ENCODE measurements at regions not wholly inside any gene's neighbourhood (a gene's known extent, or its start where the extent isn't known, plus 50 kb on each side); places are given as distances from the start of the nearest gene placed in this dataset.
"Not testable (repeated sequence)": the region's sequence is repeated elsewhere in the genome, so short reads cannot be mapped to it uniquely, and the experiment has no call there.

DNA sequence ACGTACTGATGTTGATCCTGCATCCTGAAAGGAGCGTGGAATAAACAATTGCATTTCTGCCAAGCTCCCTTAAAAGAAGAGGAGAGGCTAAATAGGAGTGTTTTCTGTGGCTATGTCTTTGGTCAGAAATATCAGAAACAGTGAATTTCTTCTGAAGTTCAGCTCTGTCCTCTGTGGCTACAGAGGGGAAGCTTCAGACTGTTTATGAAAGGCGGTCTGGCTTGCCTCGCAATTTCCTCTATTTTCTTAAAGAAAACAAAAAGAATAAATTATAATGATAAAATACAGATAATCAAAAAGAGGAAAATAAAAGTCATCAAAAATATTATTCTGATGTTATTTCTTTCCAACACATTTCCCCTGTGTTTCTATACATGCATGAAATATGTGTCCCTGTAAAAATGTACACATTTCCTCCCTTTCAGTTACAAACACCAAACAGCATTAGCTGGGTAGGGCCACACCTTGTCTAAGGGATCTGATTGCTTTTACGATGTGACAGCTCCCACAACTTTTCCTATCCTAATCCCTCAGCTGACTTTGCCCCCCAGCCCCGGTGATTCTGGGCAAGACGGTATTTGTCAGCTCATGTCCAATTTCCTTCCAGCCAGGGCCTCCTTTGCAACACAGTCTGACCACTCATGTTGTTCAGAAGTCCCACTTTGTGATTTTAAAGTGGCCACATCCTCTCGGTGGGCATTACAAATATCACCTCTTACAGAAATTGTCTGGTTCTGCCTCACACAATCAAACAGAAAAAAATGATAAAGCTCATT lies 439.0 kb downstream of the HS3ST3B1 start:
- no peak for DNase-seq
- no peak overlapping the region for H3K4me3 Mint-ChIP-seq
- ChIA-PET CTCF (no interaction called here), POLR2A (no interaction called here)
- H3K27me3 Mint-ChIP-seq, result no peaks in the 10 kb centered on the region
- H3K4me1 Mint-ChIP-seq (ENCODE audit: low read depth), result no peaks in the 10 kb centered on the region
- intact Hi-C loops (cut with micrococcal nuclease), result no loop called here
- no peaks in the 10 kb centered on the region for H3K9me3 Mint-ChIP-seq
- H3K36me3 Mint-ChIP-seq, result no peaks in the 10 kb centered on the region
- H3K27ac Mint-ChIP-seq, result no peak overlapping the region

- H3K4me3 Mint-ChIP-seq, result no peak overlapping the region
- intact Hi-C loops (cut with micrococcal nuclease), result no loop called here
- no peak for DNase-seq
- H3K27ac Mint-ChIP-seq, result no peak overlapping the region
- ChIA-PET POLR2A (no interaction called here), CTCF (no interaction called here)
- H3K27me3 Mint-ChIP-seq, result peaks cover 2% of the 10 kb centered on the region
- no peaks in the 10 kb centered on the region for H3K4me1 Mint-ChIP-seq (ENCODE audit: low read depth)
- H3K9me3 Mint-ChIP-seq, result no peaks in the 10 kb centered on the region
- H3K36me3 Mint-ChIP-seq, result no peaks in the 10 kb centered on the region
Observed at GRCh38 chr17:14738652-14738988, 437.7 kb downstream of the HS3ST3B1 start.

GRCh38 chr17:14737984-14738651 lies 437.2 kb downstream of the HS3ST3B1 start:
- POLR2A ChIA-PET, result no interaction called here
- Mint-ChIP-seq H3K4me3 (no peak overlapping the region), H3K4me1 (ENCODE audit: low read depth) (no peaks in the 10 kb centered on the region), H3K27ac (no peak overlapping the region), H3K27me3 (peaks cover 5% of the 10 kb centered on the region), H3K36me3 (no peaks in the 10 kb centered on the region), H3K9me3 (no peaks in the 10 kb centered on the region)
- DNase-seq, result no peak
- intact Hi-C loops (cut with micrococcal nuclease), result no loop called here
- CTCF ChIA-PET, result no interaction called here

DNA sequence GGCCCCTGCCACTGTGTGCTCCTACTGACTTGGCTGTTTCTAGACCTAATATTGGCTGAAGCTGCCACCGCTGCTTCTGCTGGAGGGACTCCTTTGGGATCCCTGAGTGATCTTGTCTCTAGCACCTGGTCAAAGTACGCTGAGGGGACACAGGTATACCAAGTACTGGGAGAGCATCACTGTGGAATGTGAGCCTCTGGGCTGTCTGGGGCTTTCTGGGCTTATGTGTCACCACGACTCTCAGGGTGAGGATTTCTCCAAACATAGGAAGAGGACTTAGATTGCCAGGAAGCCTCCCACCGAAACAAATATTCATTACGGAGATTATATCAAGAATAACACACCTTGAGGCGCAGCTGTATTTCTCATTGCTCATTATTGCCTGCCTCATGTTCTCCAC lies 435.8 kb downstream of the HS3ST3B1 start:
- H3K4me3 Mint-ChIP-seq, result no peak overlapping the region

DNA sequence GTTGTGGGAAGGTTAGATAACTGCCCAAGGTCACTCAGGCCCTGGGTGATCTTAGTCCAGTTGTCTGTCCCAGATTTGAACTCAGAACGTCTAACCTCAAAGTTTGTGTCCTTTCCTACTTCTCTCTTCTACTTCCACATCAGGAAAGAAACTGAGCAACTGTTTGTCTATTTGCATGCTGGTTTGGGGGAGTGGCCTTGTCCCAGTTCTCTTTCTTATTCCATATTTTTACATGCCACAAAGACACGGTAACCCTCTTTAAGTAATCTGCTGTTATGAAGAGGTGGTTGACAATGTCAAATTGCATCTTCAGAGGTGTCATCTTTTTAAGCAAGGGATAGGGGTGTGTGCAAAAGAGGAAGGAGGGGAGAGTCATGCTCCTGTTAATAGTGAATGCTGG lies 432.5 kb downstream of the HS3ST3B1 start:
- Mint-ChIP-seq H3K36me3 (no peaks in the 10 kb centered on the region), H3K4me1 (ENCODE audit: low read depth) (no peaks in the 10 kb centered on the region), H3K4me3 (no peak overlapping the region), H3K27me3 (peaks cover 8% of the 10 kb centered on the region), H3K9me3 (no peaks in the 10 kb centered on the region), H3K27ac (no peak overlapping the region)
- ChIA-PET POLR2A (no interaction called here), CTCF (no interaction called here)
- intact Hi-C loops (cut with micrococcal nuclease), result no loop called here
- no peak for DNase-seq

More for the DNA sequence above, 435.8 kb downstream of the HS3ST3B1 start:
- POLR2A ChIA-PET, result no interaction called here
- Mint-ChIP-seq H3K9me3 (no peaks in the 10 kb centered on the region), H3K27me3 (peaks cover 5% of the 10 kb centered on the region), H3K36me3 (no peaks in the 10 kb centered on the region), H3K4me1 (ENCODE audit: low read depth) (no peaks in the 10 kb centered on the region), H3K27ac (no peak overlapping the region)
- intact Hi-C loops (cut with micrococcal nuclease), result no loop called here
- CTCF ChIA-PET, result no interaction called here
- DNase-seq, result no peak

DNA sequence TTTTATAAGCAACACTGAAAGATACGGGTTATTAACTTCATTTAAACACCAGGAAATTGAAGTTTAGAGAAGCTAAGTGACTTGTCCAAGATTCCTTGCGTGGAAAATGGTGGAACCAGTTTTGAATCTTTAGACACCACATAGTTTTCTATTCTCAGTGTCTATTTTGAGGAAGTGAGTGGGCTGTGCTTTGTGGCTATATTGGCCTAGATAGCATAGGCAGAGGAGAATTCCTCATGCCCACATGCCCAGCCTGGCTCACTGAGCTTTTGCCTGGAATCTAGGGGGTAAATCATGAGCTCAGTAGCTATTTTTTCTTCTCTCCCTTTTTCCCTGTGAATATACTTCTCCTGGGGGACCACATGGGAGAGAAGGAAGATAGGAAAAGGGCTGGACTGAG lies 431.3 kb downstream of the HS3ST3B1 start:
- intact Hi-C loops (cut with micrococcal nuclease), result no loop called here
- no peak overlapping the region for H3K4me3 Mint-ChIP-seq
- H3K36me3 Mint-ChIP-seq, result no peaks in the 10 kb centered on the region
- no peak for DNase-seq
- no peaks in the 10 kb centered on the region for H3K9me3 Mint-ChIP-seq
- no peak overlapping the region for H3K27ac Mint-ChIP-seq
- no peaks in the 10 kb centered on the region for H3K4me1 Mint-ChIP-seq (ENCODE audit: low read depth)
- H3K27me3 Mint-ChIP-seq, result peaks cover 8% of the 10 kb centered on the region
- ChIA-PET POLR2A (no interaction called here), CTCF (no interaction called here)

GRCh38 chr17:14731591-14731990 lies 430.7 kb downstream of the HS3ST3B1 start:
- no peaks in the 10 kb centered on the region for H3K36me3 Mint-ChIP-seq
- intact Hi-C loops (cut with micrococcal nuclease), result no loop called here
- ChIA-PET POLR2A (no interaction called here), CTCF (no interaction called here)
- H3K4me1 Mint-ChIP-seq (ENCODE audit: low read depth), result no peaks in the 10 kb centered on the region
- no peaks in the 10 kb centered on the region for H3K9me3 Mint-ChIP-seq
- no peak overlapping the region for H3K4me3 Mint-ChIP-seq
- H3K27me3 Mint-ChIP-seq, result peaks cover 8% of the 10 kb centered on the region
- no peak overlapping the region for H3K27ac Mint-ChIP-seq
- DNase-seq, result no peak

- ChIA-PET CTCF (no interaction called here), POLR2A (no interaction called here)
- intact Hi-C loops (cut with micrococcal nuclease), result no loop called here
- Mint-ChIP-seq H3K4me3 (no peak overlapping the region), H3K36me3 (no peaks in the 10 kb centered on the region), H3K9me3 (no peaks in the 10 kb centered on the region), H3K4me1 (ENCODE audit: low read depth) (no peaks in the 10 kb centered on the region), H3K27me3 (peaks cover 8% of the 10 kb centered on the region), H3K27ac (no peak overlapping the region)
- DNase-seq, result no peak
Observed at GRCh38 chr17:14730821-14731220, 429.9 kb downstream of the HS3ST3B1 start.

- peaks cover 4% of the 10 kb centered on the region for H3K27me3 Mint-ChIP-seq
- DNase-seq, result no peak
- intact Hi-C loops (cut with micrococcal nuclease), result no loop called here
- H3K9me3 Mint-ChIP-seq, result peaks cover 5% of the 10 kb centered on the region
- H3K4me1 Mint-ChIP-seq (ENCODE audit: low read depth), result no peaks in the 10 kb centered on the region
- CTCF ChIA-PET, result no interaction called here
- H3K36me3 Mint-ChIP-seq, result peaks cover 2% of the 10 kb centered on the region
- H3K27ac Mint-ChIP-seq, result no peak overlapping the region
- H3K4me3 Mint-ChIP-seq, result no peak overlapping the region
- POLR2A ChIA-PET, result no interaction called here
Observed at GRCh38 chr17:14725729-14726128, 424.8 kb downstream of the HS3ST3B1 start.

DNA sequence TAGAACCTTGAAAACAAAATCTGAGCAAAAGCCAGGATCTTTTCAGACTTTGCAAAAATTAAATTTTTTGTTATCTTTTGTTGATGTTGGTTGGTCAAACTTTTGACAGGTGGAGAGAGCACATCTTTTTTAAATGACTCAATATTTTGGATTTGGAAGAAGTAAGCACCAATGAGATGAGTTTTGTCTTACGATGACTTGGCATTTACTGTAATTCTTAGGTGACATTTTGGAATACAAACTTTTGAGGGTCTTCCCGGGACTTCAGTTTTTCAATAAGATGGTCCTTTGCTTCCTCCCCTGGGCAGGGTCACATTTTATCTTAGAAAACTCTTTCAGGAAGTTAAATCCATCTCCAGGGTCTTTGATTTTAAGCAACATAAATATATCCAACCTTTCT lies 423.9 kb downstream of the HS3ST3B1 start:
- Mint-ChIP-seq H3K36me3 (peaks cover 2% of the 10 kb centered on the region), H3K4me3 (no peak overlapping the region), H3K27me3 (peaks cover 6% of the 10 kb centered on the region), H3K4me1 (ENCODE audit: low read depth) (no peaks in the 10 kb centered on the region), H3K9me3 (peaks cover 5% of the 10 kb centered on the region), H3K27ac (no peak overlapping the region)
- POLR2A ChIA-PET, result no interaction called here
- CTCF ChIA-PET, result no interaction called here
- DNase-seq, result no peak
- intact Hi-C loops (cut with micrococcal nuclease), result no loop called here

DNA sequence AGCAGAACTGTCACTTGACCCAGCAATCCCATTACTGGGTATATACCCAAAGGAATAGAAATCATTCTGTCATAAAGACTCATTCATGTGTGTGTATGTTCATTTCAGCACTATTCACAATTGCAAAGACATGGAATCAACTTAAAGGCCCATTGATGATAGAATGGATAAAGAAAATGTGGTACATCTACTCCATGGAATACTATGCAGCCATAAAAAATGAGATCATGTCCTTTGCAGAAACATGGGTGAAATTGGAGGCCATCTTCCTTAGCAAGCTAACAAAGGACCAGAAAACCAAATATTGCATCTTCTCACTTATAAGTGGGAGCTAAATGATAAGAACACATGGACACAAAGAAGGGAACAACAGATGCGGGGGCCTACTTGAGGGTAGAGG lies 422.5 kb downstream of the HS3ST3B1 start:
- CTCF ChIA-PET; intact Hi-C loops (cut with micrococcal nuclease); POLR2A ChIA-PET; H3K27me3 Mint-ChIP-seq; H3K4me1 Mint-ChIP-seq (ENCODE audit: low read depth); H3K27ac Mint-ChIP-seq; H3K9me3 Mint-ChIP-seq; H3K4me3 Mint-ChIP-seq; DNase-seq; H3K36me3 Mint-ChIP-seq: not testable (repeated sequence)

DNA sequence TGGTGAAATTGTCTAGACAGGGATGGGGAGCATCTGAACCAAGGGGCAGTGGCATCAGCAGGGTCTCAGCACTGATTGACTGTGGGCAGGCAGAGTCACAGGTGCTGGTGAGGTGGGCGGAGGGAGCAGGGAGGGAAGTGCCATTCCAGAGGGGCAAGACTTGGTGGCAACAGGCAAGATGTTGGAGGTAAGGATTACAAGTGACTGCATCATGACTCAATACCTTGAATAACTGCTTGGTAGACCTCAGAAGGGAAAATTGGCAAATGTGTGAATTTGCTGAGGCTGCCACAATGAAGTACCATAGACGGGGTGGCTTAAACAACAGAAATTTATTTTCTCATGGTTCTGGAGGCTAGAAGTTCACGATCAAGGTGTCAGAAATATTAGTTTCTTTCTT lies 419.1 kb downstream of the HS3ST3B1 start:
- POLR2A ChIA-PET, result no interaction called here
- intact Hi-C loops (cut with micrococcal nuclease), result no loop called here

DNA sequence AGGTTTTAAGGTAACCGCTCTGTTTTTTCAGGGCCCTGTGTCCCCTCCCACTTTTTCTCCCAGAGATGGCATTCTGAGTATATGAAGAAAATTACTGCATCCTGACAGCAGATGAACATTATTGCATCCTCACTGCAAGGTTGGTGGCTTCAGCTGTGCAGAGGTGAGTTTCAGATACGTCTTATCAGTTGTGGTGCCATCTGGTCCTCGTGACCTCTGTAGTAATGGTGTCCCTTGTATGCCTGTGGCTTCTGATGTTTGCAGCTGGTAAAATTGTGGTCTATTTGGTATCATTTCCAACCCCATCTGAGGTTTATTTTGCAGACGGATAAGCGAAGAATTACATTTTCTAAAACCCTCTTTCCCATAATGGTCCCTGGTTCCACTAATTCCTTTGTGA lies 417.0 kb downstream of the HS3ST3B1 start:
- Mint-ChIP-seq H3K27ac (no peak overlapping the region), H3K36me3 (peaks cover 2% of the 10 kb centered on the region), H3K4me1 (ENCODE audit: low read depth) (no peaks in the 10 kb centered on the region), H3K4me3 (no peak overlapping the region), H3K27me3 (peaks cover 20% of the 10 kb centered on the region), H3K9me3 (no peaks in the 10 kb centered on the region)
- intact Hi-C loops (cut with micrococcal nuclease), result no loop called here
- no peak for DNase-seq
- CTCF ChIA-PET, result no interaction called here
- POLR2A ChIA-PET, result no interaction called here

More for the DNA sequence above, 419.1 kb downstream of the HS3ST3B1 start:
- DNase-seq, result no peak
- Mint-ChIP-seq H3K4me3 (no peak overlapping the region), H3K27me3 (peaks cover 22% of the 10 kb centered on the region), H3K4me1 (ENCODE audit: low read depth) (no peaks in the 10 kb centered on the region), H3K9me3 (peaks cover 5% of the 10 kb centered on the region), H3K27ac (no peak overlapping the region), H3K36me3 (peaks cover 2% of the 10 kb centered on the region)
- CTCF ChIA-PET, result no interaction called here
